Ammon's horn (tissue), 1 donor: ENCODE measurements at regions not wholly inside any gene's neighbourhood (a gene's known extent, or its start where the extent isn't known, plus 50 kb on each side); places are given as distances from the start of the nearest gene placed in this dataset.
A peak's percentile ranks its signal among the peaks of the same experiment; 100 is the strongest.
"Not testable (repeated sequence)": the region's sequence is repeated elsewhere in the genome, so short reads cannot be mapped to it uniquely, and the experiment has no call there.

Source experiments
- DNase-seq: peaks from one replicate; pipeline ENCODE4 v3.0.0-alpha.2; 2016; ENCODE audit warnings: low spot score

GRCh38 chr14:45867046-45867894, 614.3 kb upstream of the MIS18BP1 start:
- no peak for DNase-seq

GRCh38 chr14:45838597-45838996, 585.6 kb upstream of the MIS18BP1 start:
- peak; percentile 17 for DNase-seq

GRCh38 chr14:45819107-45819506, 566.1 kb upstream of the MIS18BP1 start:
- no peak for DNase-seq

GRCh38 chr14:45811155-45811554, 558.2 kb upstream of the MIS18BP1 start:
- DNase-seq, result no peak

GRCh38 chr14:45810152-45810872, 557.3 kb upstream of the MIS18BP1 start:
- no peak for DNase-seq

- DNase-seq, result no peak
Measured at GRCh38 chr14:45807178-45807899, 554.3 kb upstream of the MIS18BP1 start.

GRCh38 chr14:45799511-45799910, 546.5 kb upstream of the MIS18BP1 start:
- no peak for DNase-seq

GRCh38 chr14:45798659-45799058, 545.7 kb upstream of the MIS18BP1 start:
- no peak for DNase-seq

- not testable (repeated sequence) for DNase-seq
Measured at GRCh38 chr14:45796006-45796405, 543.0 kb upstream of the MIS18BP1 start.

- no peak for DNase-seq
Measured at GRCh38 chr14:45793081-45793480, 540.1 kb upstream of the MIS18BP1 start.

GRCh38 chr14:45790293-45790692, 537.3 kb upstream of the MIS18BP1 start:
- no peak for DNase-seq

GRCh38 chr14:45787167-45787566, 534.2 kb upstream of the MIS18BP1 start:
- DNase-seq, result no peak

GRCh38 chr14:45786266-45786665, 533.3 kb upstream of the MIS18BP1 start:
- DNase-seq, result no peak

- no peak for DNase-seq
Measured at GRCh38 chr14:45785240-45785639, 532.2 kb upstream of the MIS18BP1 start.

GRCh38 chr14:45766247-45766646, 513.2 kb upstream of the MIS18BP1 start:
- DNase-seq, result no peak

- DNase-seq, result no peak
Measured at GRCh38 chr14:45757655-45758054, 504.7 kb upstream of the MIS18BP1 start.

GRCh38 chr14:45756412-45756811, 503.4 kb upstream of the MIS18BP1 start:
- not testable (repeated sequence) for DNase-seq

GRCh38 chr14:45743884-45744283, 490.9 kb upstream of the MIS18BP1 start:
- DNase-seq, result no peak

- no peak for DNase-seq
Measured at GRCh38 chr14:45742187-45742586, 489.2 kb upstream of the MIS18BP1 start.

GRCh38 chr14:45728434-45729225, 475.6 kb upstream of the MIS18BP1 start:
- no peak for DNase-seq

- no peak for DNase-seq
Measured at GRCh38 chr14:45727133-45727532, 474.1 kb upstream of the MIS18BP1 start.

GRCh38 chr14:45721472-45721871, 468.5 kb upstream of the MIS18BP1 start:
- DNase-seq, result no peak
